Large intestine (tissue), 3 donors: ENCODE measurements at regions not wholly inside any gene's neighbourhood (a gene's known extent, or its start where the extent isn't known, plus 50 kb on each side); places are given as distances from the start of the nearest gene placed in this dataset.
"Not testable (repeated sequence)": the region's sequence is repeated elsewhere in the genome, so short reads cannot be mapped to it uniquely, and the experiment has no call there.

Experiments
- DNase-seq, 2 donors: peaks; one replicate each; pipeline versions ENCODE4 v3.0.0 to v3.0.0-alpha.2; 2013
- H3K27ac ChIP-seq: one replicate; pipeline ENCODE4 v1.5.1; 2013; ENCODE audit warnings: low read length
- H3K27me3 ChIP-seq: 2 replicates; pipeline ENCODE4 v1.6.1; 2013; ENCODE audit warnings: low read length; ENCODE audit not compliant: control insufficient read depth, insufficient read depth
- H3K36me3 ChIP-seq: 2 replicates; pipeline ENCODE4 v1.6.1; 2013; ENCODE audit warnings: low read length; ENCODE audit not compliant: control insufficient read depth, insufficient read depth
- H3K4me1 ChIP-seq: one replicate; pipeline ENCODE4 v1.6.1; 2013; ENCODE audit warnings: low read length; ENCODE audit not compliant: control insufficient read depth, insufficient read depth
- H3K4me3 ChIP-seq: one replicate; pipeline ENCODE4 v1.5.1; 2013; ENCODE audit warnings: low read length
- H3K9me3 ChIP-seq: one replicate; pipeline ENCODE4 v1.6.1; 2013; ENCODE audit warnings: mild to moderate bottlenecking, low read depth, low read length, moderate library complexity; ENCODE audit not compliant: control insufficient read depth
- WGBS: methylation state at CpG from one replicate; pipeline ENCODE4 v1.1.5; 2013; ENCODE audit warnings: low lambda C conversion rate; ENCODE audit not compliant: insufficient coverage; 5-methylcytosine and 5-hydroxymethylcytosine counted together

DNA sequence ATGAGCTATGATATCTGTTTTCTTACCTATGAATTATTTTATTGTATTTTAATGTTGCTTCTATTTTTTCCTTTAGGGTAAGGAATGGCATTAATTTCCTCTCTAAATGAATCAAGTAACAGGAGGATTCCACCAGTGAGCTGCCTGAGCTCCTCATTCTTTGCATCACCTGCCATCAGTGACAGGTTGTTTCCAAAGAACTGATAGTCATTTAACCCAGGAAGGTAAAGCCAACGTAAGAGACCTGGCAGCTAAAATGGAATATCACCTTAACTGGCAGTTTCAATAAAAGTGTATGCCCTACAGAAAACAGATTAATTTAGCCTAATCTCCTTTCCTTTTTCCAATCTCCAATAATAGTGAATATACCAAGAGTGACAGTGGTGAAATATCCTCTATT, 812.0 kb downstream of the SLITRK5 start:
- H3K36me3 ChIP-seq, result no peaks in the 10 kb centered on the region
- no peak overlapping the region for H3K27ac ChIP-seq
- H3K4me3 ChIP-seq, result no peak overlapping the region
- H3K27me3 ChIP-seq, result no peaks in the 10 kb centered on the region
- H3K9me3 ChIP-seq, result peaks cover 5% of the 10 kb centered on the region
- no CpG with 5 or more reads among the region's 1 CpG for WGBS
- H3K4me1 ChIP-seq, result no peaks in the 10 kb centered on the region
- DNase-seq, result no peak

GRCh38 chr13:88507909-88508308, 836.7 kb downstream of the SLITRK5 start:
- WGBS, result no CpG with 5 or more reads among the region's 1 CpG
- no peaks in the 10 kb centered on the region for H3K4me1 ChIP-seq
- peaks cover 3% of the 10 kb centered on the region for H3K9me3 ChIP-seq
- no peaks in the 10 kb centered on the region for H3K27me3 ChIP-seq
- no peak for DNase-seq
- H3K36me3 ChIP-seq, result no peaks in the 10 kb centered on the region
- H3K27ac ChIP-seq, result no peak overlapping the region
- no peak overlapping the region for H3K4me3 ChIP-seq

- not testable (repeated sequence) for H3K36me3 ChIP-seq, H3K27me3 ChIP-seq
- no CpG with 5 or more reads among the region's 3 CpGs for WGBS
Observed at GRCh38 chr13:88512993-88513392, 841.8 kb downstream of the SLITRK5 start.

GRCh38 chr13:88526186-88526852, 855.1 kb downstream of the SLITRK5 start:
- no peak for DNase-seq

More at GRCh38 chr13:88512993-88513392, 841.8 kb downstream of the SLITRK5 start:
- H3K9me3 ChIP-seq, DNase-seq, H3K4me3 ChIP-seq, H3K27ac ChIP-seq, H3K4me1 ChIP-seq: not testable (repeated sequence)

GRCh38 chr13:88526853-88527215, 855.7 kb downstream of the SLITRK5 start:
- no CpG with 5 or more reads among the region's 6 CpGs for WGBS
- no peaks in the 10 kb centered on the region for H3K27me3 ChIP-seq
- H3K9me3 ChIP-seq, result no peaks in the 10 kb centered on the region
- no peak overlapping the region for H3K27ac ChIP-seq
- no peak for DNase-seq
- no peaks in the 10 kb centered on the region for H3K4me1 ChIP-seq
- no peaks in the 10 kb centered on the region for H3K36me3 ChIP-seq
- H3K4me3 ChIP-seq, result no peak overlapping the region

More at GRCh38 chr13:88526186-88526852, 855.1 kb downstream of the SLITRK5 start:
- Histone ChIP-seq H3K27ac (no peak overlapping the region), H3K9me3 (no peaks in the 10 kb centered on the region), H3K27me3 (no peaks in the 10 kb centered on the region), H3K4me3 (no peak overlapping the region), H3K4me1 (no peaks in the 10 kb centered on the region), H3K36me3 (no peaks in the 10 kb centered on the region)
- WGBS, result 80% methylated on average over 2 of the region's 6 CpGs

GRCh38 chr13:88541994-88542393, 870.8 kb downstream of the SLITRK5 start:
- H3K27me3 ChIP-seq, result no peaks in the 10 kb centered on the region
- 100% methylated on average over 1 of the region's 1 CpG for WGBS
- H3K27ac ChIP-seq, result no peak overlapping the region
- no peaks in the 10 kb centered on the region for H3K9me3 ChIP-seq
- H3K36me3 ChIP-seq, result no peaks in the 10 kb centered on the region
- no peaks in the 10 kb centered on the region for H3K4me1 ChIP-seq
- H3K4me3 ChIP-seq, result no peak overlapping the region
- no peak for DNase-seq

- Histone ChIP-seq H3K36me3 (no peaks in the 10 kb centered on the region), H3K27ac (no peak overlapping the region), H3K4me1 (no peaks in the 10 kb centered on the region), H3K27me3 (no peaks in the 10 kb centered on the region), H3K9me3 (no peaks in the 10 kb centered on the region), H3K4me3 (no peak overlapping the region)
- no peak for DNase-seq
- 100% methylated on average over 1 of the region's 1 CpG for WGBS
Observed at GRCh38 chr13:88544836-88545235, 873.7 kb downstream of the SLITRK5 start.

GRCh38 chr13:88552966-88553365, 881.8 kb downstream of the SLITRK5 start:
- 100% methylated on average over 2 of the region's 2 CpGs for WGBS
- no peaks in the 10 kb centered on the region for H3K4me1 ChIP-seq
- H3K9me3 ChIP-seq, result no peaks in the 10 kb centered on the region
- no peaks in the 10 kb centered on the region for H3K27me3 ChIP-seq
- no peak overlapping the region for H3K4me3 ChIP-seq
- no peak for DNase-seq
- no peak overlapping the region for H3K27ac ChIP-seq
- H3K36me3 ChIP-seq, result no peaks in the 10 kb centered on the region

DNA sequence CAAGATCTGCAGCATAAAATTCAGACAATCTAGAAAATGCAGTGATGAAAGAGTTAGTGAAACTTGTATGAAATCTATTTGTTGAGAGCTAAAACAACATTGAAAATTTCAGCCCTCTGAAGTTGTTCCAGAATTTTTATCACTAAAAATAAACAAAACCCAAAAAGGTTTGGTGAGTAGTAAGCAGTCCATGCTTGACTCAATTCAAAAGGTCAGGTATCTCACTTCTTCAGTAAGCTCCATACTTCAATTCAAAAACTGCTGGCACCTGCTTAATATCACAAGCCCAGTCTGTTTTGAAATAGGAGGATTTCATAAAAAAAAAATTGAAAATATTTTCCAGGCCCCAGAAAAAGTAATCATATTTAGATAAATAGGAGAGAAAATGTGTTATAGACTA, 894.4 kb downstream of the SLITRK5 start:
- Histone ChIP-seq H3K4me3 (no peak overlapping the region), H3K27ac (no peak overlapping the region), H3K36me3 (no peaks in the 10 kb centered on the region), H3K27me3 (no peaks in the 10 kb centered on the region), H3K9me3 (no peaks in the 10 kb centered on the region), H3K4me1 (no peaks in the 10 kb centered on the region)
- no peak for DNase-seq

GRCh38 chr13:88585861-88586260, 914.7 kb downstream of the SLITRK5 start:
- no peaks in the 10 kb centered on the region for H3K27me3 ChIP-seq
- no peaks in the 10 kb centered on the region for H3K36me3 ChIP-seq
- no peak for DNase-seq
- H3K9me3 ChIP-seq, result no peaks in the 10 kb centered on the region
- 88% methylated on average over 1 of the region's 2 CpGs for WGBS
- no peaks in the 10 kb centered on the region for H3K4me1 ChIP-seq
- H3K27ac ChIP-seq, result no peak overlapping the region
- H3K4me3 ChIP-seq, result no peak overlapping the region

DNA sequence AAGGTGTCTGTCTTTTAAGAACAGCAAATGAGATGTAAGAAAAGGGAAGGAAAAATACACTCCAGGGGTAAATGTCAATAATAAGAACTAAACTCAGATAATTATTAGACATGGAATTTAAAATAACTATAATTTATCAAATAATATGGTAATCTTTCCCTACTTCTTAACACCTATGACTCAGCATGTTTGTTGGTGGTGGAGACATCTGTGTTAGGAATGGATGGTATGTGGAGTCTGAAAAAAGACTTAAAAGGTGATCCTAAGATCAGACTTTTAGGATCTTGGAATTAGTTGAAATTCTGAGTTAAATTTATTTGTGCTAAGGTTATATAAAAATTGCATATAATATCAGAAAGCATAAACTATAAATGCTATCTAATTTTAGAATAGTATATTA, 915.1 kb downstream of the SLITRK5 start:
- no peaks in the 10 kb centered on the region for H3K27me3 ChIP-seq
- no peaks in the 10 kb centered on the region for H3K9me3 ChIP-seq
- H3K27ac ChIP-seq, result no peak overlapping the region
- no peak for DNase-seq
- no peak overlapping the region for H3K4me3 ChIP-seq
- H3K4me1 ChIP-seq, result no peaks in the 10 kb centered on the region
- no peaks in the 10 kb centered on the region for H3K36me3 ChIP-seq
